ENCODE measurements at regions not wholly inside any gene's neighbourhood (a gene's known extent, or its start where the extent isn't known, plus 50 kb on each side); places are given as distances from the start of the nearest gene placed in this dataset.
"Not testable (repeated sequence)": the region's sequence is repeated elsewhere in the genome, so short reads cannot be mapped to it uniquely, and the experiment has no call there.

DNA sequence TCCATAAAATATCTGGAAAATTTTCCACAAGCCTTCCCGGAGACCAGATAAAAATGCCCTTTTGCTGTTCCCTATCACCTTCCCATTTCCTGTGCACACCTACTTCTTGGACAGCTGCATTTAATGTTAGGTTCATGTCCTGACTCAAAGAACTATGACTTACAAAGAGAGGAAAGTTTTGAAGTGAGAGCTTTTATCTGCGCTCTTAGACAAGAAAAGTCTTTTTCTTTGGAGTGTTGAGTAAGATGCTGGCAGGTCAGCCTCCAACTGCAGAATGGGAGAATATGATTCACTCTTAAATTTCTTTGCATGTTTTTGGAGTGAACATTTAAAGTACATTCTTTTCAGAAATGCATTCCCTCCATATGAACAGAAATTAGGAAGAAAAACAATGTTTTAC lies 147.3 kb upstream of the DPH6 start:
- DNase-seq: no peak
- Mint-ChIP-seq H3K27ac (no peak overlapping the region), H3K9me3 (ENCODE audit: low read depth) (no peaks in the 10 kb centered on the region), H3K4me3 (no peak overlapping the region), H3K4me1 (no peaks in the 10 kb centered on the region), H3K27me3 (peaks cover 18% of the 10 kb centered on the region), H3K36me3 (no peaks in the 10 kb centered on the region)
- no peak for ATAC-seq
- CTCF ChIA-PET: no interaction called here

DNA sequence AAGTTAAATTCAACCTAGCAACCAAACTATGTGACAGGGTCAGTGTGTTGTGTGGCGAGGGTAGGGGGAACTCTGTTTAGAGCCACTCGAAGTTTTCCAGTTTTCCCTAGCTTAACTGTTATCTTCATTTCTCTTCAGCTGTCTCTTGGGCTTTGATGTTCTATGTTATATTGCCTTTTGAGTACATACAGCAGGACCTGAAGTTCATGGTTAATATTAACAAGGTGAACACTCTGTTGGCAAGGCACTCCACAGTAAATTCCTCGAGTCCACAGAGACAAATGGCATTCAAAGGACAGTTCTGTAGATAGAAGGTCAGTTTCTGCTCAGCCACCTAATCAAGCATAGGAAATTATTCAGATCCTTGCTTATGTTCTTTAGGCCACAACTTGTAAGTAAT lies 147.9 kb upstream of the DPH6 start:
- Mint-ChIP-seq H3K9me3 (ENCODE audit: low read depth) (no peaks in the 10 kb centered on the region), H3K4me1 (no peaks in the 10 kb centered on the region), H3K27ac (no peak overlapping the region), H3K4me3 (no peak overlapping the region), H3K27me3 (peaks cover 20% of the 10 kb centered on the region), H3K36me3 (no peaks in the 10 kb centered on the region)
- ATAC-seq (no peak), DNase-seq (no peak)
- CTCF ChIA-PET: no interaction called here

DNA sequence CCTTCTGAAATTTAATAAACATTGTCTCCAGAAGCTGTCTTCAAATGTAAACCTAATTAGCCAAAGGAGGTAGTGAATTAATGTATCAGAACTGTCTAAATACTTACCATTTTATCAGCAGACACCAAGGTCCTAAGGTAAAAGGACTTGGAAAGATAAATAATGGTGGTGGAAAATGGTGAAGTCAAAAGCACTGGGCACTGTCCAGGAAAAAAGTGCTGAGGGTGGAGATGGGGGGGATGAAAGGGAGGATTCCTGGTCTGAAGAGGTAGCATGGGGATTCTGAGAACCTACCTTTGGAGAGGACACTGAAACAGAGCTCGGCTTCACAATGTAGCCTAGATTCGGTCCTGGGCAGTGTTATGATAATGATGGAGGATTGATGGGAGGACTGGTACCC lies 149.0 kb upstream of the DPH6 start:
- no peak overlapping the region for H3K4me3 Mint-ChIP-seq
- H3K27me3 Mint-ChIP-seq: peaks cover 18% of the 10 kb centered on the region
- no peaks in the 10 kb centered on the region for H3K9me3 Mint-ChIP-seq (ENCODE audit: low read depth)
- no peak overlapping the region for H3K27ac Mint-ChIP-seq
- no peaks in the 10 kb centered on the region for H3K4me1 Mint-ChIP-seq
- CTCF ChIA-PET: no interaction called here
- ATAC-seq (no peak), DNase-seq (no peak)
- H3K36me3 Mint-ChIP-seq: no peaks in the 10 kb centered on the region

DNA sequence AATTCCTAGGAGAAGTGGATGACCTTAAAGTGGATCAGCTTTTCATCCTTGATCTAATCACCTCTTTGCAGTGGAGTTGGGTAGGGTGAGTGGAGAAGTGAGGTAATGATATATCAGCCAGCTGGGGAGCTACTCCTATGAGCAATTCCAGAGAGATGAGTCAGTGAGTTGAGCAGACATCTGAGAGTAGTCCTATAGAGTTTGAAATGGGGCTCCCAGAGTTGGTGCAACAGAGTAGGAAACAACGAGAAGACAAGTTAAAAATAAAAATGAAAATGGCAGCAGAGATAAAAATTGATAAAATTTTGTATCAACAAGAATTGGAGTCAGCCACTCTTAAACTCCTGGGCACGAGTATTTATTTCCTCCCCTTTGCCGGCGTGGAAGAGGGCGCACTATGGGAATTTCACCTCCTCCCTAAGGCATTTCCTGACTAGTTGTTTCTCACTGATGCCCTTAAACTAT lies 150.8 kb upstream of the DPH6 start:
- Mint-ChIP-seq H3K27me3 (peaks cover 15% of the 10 kb centered on the region), H3K27ac (no peak overlapping the region), H3K36me3 (no peaks in the 10 kb centered on the region), H3K9me3 (ENCODE audit: low read depth) (no peaks in the 10 kb centered on the region), H3K4me1 (no peaks in the 10 kb centered on the region), H3K4me3 (no peak overlapping the region)
- ATAC-seq (no peak), DNase-seq (no peak)
- CTCF ChIA-PET: no interaction called here

DNA sequence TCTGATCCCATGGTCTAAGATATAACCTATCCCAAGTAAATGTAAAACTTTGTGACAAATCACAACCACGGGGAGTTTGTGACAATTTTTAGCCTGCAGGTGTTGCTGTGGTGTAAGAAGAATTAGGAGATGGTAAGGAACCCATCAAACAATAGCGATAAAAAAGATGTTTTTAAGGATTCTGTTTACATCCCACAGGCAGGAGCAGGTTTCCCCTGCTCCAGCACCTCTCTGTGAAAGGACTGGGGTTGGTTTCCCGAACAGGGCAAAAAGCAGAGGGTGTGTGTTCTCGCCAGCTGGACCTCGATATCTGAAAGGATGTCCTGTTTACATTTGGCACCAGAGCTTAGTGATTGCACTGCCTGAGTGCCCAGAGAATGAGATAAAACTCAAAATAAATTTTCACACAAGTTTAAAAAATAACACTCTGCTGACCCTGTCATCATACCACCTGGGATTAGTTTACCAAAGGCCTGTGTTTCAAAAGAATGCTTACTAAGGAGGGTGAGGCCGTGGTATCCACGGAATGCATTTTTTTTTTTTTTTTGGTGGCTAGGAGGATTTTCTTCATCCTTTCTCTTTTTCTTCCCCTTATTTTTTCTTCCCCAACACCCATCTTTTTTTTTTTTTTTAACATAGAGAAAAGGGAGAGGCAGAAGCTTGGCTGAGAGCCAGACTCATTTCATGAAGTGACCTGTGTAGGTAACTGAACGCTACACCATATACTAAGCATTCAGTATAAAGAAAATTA lies 151.8 kb upstream of the DPH6 start:
- no peaks in the 10 kb centered on the region for H3K36me3 Mint-ChIP-seq
- H3K4me1 Mint-ChIP-seq: no peaks in the 10 kb centered on the region
- DNase-seq (no peak), ATAC-seq (no peak)
- no peak overlapping the region for H3K27ac Mint-ChIP-seq
- no peaks in the 10 kb centered on the region for H3K9me3 Mint-ChIP-seq (ENCODE audit: low read depth)
- CTCF ChIA-PET: interaction anchor here (0.7 kb wide), 1 partner anchor 10 kb away, joined by 4 read pairs; no protein-coding TSS in a partner anchor
- H3K4me3 Mint-ChIP-seq: no peak overlapping the region
- peaks cover 12% of the 10 kb centered on the region for H3K27me3 Mint-ChIP-seq

DNA sequence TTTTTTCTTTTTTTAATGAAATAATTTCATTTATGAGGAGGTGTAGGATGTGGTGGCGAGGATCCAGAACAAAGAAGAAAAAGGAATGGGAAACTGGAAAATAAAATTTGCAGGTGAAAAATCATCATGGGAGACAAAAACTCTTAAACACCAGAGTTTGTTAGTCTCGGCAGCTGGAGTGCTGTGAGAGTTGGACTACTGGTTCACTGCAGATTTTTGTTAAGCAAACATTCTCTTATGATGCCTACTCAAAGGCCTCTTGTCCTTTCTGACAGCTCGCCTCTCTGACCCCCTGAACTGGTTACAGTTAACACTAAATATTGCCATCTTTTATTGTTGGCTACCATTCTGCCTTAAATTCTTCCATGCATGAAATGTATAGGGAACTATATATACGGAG lies 152.4 kb upstream of the DPH6 start:
- CTCF ChIA-PET: interaction anchor here (0.7 kb wide), 1 partner anchor 10 kb away, joined by 4 read pairs; no protein-coding TSS in a partner anchor
- ATAC-seq (no peak), DNase-seq (no peak)
- H3K4me1 Mint-ChIP-seq: no peaks in the 10 kb centered on the region
- H3K4me3 Mint-ChIP-seq: no peak overlapping the region
- no peaks in the 10 kb centered on the region for H3K36me3 Mint-ChIP-seq
- peaks cover 10% of the 10 kb centered on the region for H3K27me3 Mint-ChIP-seq
- H3K9me3 Mint-ChIP-seq (ENCODE audit: low read depth): no peaks in the 10 kb centered on the region
- no peak overlapping the region for H3K27ac Mint-ChIP-seq

DNA sequence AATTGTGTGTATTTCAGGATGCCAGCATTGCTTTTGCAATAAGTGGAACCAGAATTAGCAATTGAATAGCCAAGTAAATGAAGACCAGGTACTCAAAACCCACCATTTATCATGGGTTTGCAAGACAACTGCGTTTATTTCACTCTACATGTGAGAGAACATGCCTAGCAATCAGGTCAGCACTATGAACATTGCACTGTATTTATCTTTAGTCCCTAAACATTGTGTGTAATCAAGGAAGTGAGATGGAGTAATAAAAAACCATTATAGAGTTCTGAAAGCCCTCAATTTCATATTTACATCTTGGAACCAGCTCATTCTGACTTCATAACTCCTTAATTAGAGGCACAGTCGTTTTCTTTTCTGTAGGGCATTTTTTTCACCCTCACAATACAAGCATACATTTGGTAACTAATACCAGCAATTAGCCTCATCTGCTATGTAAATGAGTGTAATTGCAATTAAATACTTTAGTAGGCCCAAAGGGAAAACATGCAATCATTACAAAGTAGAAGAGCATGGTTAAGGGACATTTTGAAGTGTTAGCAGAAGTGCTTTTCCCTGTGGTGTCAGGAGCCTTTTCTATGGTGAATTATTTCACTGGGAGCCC lies 153.1 kb upstream of the DPH6 start:
- Mint-ChIP-seq H3K9me3 (ENCODE audit: low read depth) (no peaks in the 10 kb centered on the region), H3K36me3 (no peaks in the 10 kb centered on the region), H3K27ac (no peak overlapping the region), H3K4me3 (no peak overlapping the region), H3K4me1 (no peaks in the 10 kb centered on the region), H3K27me3 (peaks cover 8% of the 10 kb centered on the region)
- DNase-seq (no peak), ATAC-seq (no peak)
- CTCF ChIA-PET: no interaction called here

DNA sequence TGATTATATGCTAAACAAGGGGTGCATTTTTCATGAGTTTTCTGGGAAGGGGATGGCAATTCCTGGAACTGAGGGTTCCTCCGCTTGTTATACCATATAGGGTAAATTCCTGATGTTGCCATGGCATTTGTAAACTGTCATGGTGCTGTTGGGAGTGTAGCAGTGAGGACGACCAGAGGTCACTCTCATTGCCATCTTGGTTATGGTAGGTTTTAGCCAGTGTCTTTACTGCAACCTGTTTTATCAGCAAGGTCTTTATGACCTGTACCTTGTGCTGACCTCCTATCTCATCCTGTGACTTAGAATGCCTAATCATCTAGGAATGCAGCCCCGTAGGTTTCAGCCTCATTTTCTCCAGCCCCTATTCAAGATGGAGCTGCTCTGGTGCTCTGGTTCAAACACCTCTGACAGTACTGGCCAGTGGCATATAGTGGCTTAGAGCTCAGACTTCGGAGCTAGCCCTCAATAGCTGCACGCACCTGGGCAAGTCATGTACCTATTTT lies 154.2 kb upstream of the DPH6 start:
- H3K4me1 Mint-ChIP-seq; CTCF ChIA-PET; H3K27me3 Mint-ChIP-seq; ATAC-seq; H3K36me3 Mint-ChIP-seq; H3K27ac Mint-ChIP-seq; H3K4me3 Mint-ChIP-seq; H3K9me3 Mint-ChIP-seq (ENCODE audit: low read depth); DNase-seq: not testable (repeated sequence)

DNA sequence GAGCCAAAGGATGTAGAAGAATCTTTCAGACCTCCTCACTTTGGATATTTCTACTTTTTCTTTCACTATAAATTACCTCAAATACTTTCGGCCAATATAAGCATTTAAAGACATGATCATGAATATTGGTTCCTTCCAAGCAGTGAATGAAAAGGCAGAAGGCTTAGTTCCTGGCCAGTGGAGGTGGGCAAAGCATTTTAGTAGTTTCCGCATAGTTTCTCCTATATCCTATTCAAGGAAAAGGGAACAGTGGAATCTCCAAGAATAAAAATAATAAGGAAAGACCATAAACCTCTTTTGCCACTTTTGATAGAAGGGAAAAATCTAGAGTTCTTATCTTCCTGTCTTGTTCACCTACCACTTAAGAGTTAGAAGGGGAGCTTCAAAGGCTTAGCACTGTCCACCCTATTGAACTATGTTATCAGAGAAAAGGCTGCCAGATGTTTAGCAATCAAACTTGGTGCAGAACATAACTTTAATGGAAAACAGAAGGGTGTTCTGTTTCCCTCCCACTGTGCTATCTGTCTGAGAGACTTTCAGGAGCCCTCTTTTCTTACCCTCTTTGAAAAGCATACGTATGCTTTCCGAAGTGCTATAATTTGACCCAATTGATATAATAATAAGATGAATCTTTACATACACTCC lies 155.6 kb upstream of the DPH6 start:
- Mint-ChIP-seq H3K4me1 (no peaks in the 10 kb centered on the region), H3K27me3 (peaks cover 6% of the 10 kb centered on the region), H3K27ac (no peak overlapping the region), H3K4me3 (no peak overlapping the region), H3K9me3 (ENCODE audit: low read depth) (no peaks in the 10 kb centered on the region), H3K36me3 (no peaks in the 10 kb centered on the region)
- CTCF ChIA-PET: no interaction called here
- DNase-seq (no peak), ATAC-seq (no peak)

DNA sequence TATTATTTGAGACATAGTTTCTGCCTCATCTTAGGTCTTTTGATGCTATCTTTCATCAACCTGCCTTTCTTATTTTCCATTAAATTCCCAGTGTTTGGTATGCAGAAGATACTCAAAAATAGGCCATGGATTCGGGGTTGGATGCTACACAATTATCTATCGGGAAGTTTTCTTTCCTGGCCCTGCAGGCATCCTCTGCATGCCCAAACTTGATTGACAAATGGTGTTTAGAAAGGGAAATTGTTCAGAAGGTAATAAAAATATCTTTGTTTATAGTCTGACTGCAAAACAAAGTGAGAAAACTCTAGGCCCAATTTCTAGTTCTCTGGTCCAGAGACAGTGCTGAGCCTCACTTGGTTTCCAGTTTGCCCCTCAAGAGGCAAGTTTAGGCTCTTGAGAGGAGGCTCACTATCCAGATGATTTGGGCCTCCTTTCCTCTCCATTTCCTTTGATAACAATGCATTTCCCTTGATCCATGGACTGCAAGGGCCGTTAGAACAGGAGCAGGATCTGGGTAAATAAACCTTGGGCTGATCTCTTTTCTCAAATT lies 157.1 kb upstream of the DPH6 start:
- DNase-seq (no peak), ATAC-seq (no peak)
- CTCF ChIA-PET: no interaction called here
- H3K9me3 Mint-ChIP-seq (ENCODE audit: low read depth): no peaks in the 10 kb centered on the region
- peaks cover 2% of the 10 kb centered on the region for H3K27me3 Mint-ChIP-seq
- H3K36me3 Mint-ChIP-seq: no peaks in the 10 kb centered on the region
- H3K4me1 Mint-ChIP-seq: no peaks in the 10 kb centered on the region
- no peak overlapping the region for H3K4me3 Mint-ChIP-seq
- H3K27ac Mint-ChIP-seq: no peak overlapping the region

DNA sequence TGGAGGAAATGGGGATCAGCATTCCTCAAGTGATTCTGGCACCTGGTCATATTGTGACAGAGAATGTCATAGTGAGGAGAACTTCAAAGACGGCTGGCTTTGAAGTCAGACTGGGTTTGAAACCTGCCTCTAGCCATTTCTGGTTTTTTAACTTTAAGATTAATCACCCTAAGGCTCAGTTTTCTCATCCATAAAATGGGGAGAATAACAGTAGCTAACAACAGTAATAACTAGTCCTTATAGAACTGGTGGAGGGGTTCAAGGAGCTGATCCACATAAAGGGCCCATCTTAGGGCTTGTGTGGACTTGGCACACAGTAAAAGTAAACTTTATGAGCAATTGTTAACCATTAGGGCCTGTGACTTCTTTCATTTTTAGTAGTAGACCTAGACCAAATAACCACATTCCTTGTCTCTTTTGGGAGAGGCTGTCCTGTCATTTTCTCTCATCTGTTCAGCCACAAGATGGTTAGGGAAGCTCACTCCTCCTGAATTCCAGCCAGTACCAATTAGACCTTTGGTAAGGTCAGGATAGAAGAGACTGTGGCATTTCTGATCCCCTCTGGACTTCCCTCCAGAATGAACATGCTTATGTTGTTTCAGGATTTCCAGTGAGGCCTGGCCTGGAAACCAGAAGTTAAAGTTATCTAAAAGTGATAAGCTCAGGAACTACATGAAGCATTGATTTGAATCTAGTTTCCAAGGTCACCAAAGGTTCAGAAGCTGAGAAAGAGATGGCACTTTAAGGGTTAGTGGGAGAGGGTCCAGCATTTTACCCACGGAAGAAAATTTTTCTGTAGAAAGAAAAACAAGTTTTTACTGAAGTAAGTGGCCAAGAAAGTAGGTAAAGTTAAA lies 159.3 kb upstream of the DPH6 start:
- H3K4me3 Mint-ChIP-seq: no peak overlapping the region
- H3K4me1 Mint-ChIP-seq: no peaks in the 10 kb centered on the region
- DNase-seq: no peak
- no peaks in the 10 kb centered on the region for H3K27me3 Mint-ChIP-seq
- ATAC-seq: no peak
- CTCF ChIA-PET: interaction anchor here (0.5 kb wide), 1 partner anchor 33 kb away, joined by 3 read pairs; no protein-coding TSS in a partner anchor
- no peaks in the 10 kb centered on the region for H3K9me3 Mint-ChIP-seq (ENCODE audit: low read depth)
- no peak overlapping the region for H3K27ac Mint-ChIP-seq
- H3K36me3 Mint-ChIP-seq: no peaks in the 10 kb centered on the region

DNA sequence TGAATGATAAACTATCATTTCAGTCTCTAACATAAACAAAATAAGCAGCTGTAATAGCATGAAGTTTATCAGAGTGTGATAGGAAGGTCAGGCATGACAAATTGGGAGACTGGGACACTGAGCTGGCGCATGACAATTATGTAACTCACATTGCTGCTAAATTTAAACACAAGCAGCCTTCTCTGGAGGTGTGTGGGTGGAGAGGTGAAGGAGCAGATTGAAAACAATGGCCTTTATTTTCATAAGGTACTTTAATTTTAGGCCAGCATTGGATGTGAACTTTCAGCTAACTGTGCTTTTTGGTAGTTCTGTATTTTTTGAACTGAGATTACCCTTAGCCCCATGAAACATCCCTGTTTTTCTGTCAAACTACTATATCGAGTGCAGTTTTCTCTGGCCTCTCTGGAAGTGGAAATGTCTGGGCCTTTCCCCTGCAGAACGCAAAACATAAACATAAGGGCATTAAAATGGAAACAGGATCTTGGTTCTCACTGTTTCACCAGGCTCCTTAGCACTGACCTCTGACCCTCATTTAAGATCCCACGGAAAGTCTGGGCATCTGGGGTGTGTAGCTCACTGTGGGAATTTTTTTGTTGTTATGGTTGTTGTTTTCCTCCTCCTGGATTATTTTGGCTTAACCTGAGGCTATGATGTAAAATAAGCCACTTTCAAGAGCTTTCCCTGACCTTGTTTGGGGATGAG lies 160.1 kb upstream of the DPH6 start:
- Mint-ChIP-seq H3K27me3 (no peaks in the 10 kb centered on the region), H3K27ac (no peak overlapping the region), H3K9me3 (ENCODE audit: low read depth) (no peaks in the 10 kb centered on the region), H3K4me3 (no peak overlapping the region), H3K4me1 (no peaks in the 10 kb centered on the region), H3K36me3 (no peaks in the 10 kb centered on the region)
- ATAC-seq (no peak), DNase-seq (no peak)
- CTCF ChIA-PET: no interaction called here

DNA sequence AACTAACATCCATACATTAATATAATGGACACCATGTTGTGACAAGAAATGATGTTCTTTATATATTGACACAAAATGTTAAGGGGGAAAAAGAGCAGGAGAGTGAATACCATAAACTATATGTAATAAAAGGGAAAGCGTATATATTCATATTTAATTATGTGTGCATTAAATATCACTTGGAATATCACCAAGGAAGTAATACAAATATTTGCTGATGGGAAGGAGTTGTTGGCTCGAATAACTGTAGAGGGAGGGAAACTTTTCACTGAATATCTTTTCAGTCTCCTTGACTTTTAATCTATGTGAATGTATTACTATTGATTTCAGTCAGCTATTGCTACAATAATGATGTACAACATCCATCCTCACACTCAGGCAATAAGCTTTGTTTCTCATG lies 167.0 kb upstream of the DPH6 start:
- H3K27me3 Mint-ChIP-seq: no peaks in the 10 kb centered on the region
- DNase-seq: no peak
- no peaks in the 10 kb centered on the region for H3K9me3 Mint-ChIP-seq (ENCODE audit: low read depth)
- H3K4me1 Mint-ChIP-seq: no peaks in the 10 kb centered on the region
- no peak overlapping the region for H3K4me3 Mint-ChIP-seq
- no peaks in the 10 kb centered on the region for H3K36me3 Mint-ChIP-seq
- no peak overlapping the region for H3K27ac Mint-ChIP-seq
- ATAC-seq: no peak
- CTCF ChIA-PET: no interaction called here

Data from activated CD8-positive, alpha-beta memory T cell treated with anti-CD3 and anti-CD28 coated beads, Interleukin-2, amount 10 ng/mL, durations not matched to agents 7 days and 5 days (primary cell).